ENCODE measurements at regions not wholly inside any gene's neighbourhood (a gene's known extent, or its start where the extent isn't known, plus 50 kb on each side); places are given as distances from the start of the nearest gene placed in this dataset.

- no peak for DNase-seq
Measured at GRCh38 chr14:89660166-89660565, 243.1 kb upstream of the FOXN3 start.

GRCh38 chr14:89658977-89659670 is 242.1 kb upstream of the FOXN3 start:
- DNase-seq = no peak

- no peak for DNase-seq
Measured at GRCh38 chr14:89657014-89657413, 240.0 kb upstream of the FOXN3 start.

- DNase-seq = no peak
Measured at GRCh38 chr14:89654998-89655397, 238.0 kb upstream of the FOXN3 start.

- DNase-seq = no peak
Measured at GRCh38 chr14:89652352-89652751, 235.3 kb upstream of the FOXN3 start.

- DNase-seq = no peak
Measured at GRCh38 chr14:89651805-89652204, 234.8 kb upstream of the FOXN3 start.

- DNase-seq = no peak
Measured at GRCh38 chr14:89650077-89650978, 233.3 kb upstream of the FOXN3 start.

- no peak for DNase-seq
Measured at GRCh38 chr14:89649451-89650075, 232.5 kb upstream of the FOXN3 start.

GRCh38 chr14:89648924-89649323 is 231.9 kb upstream of the FOXN3 start:
- DNase-seq = no peak

- no peak for DNase-seq
Measured at GRCh38 chr14:89648510-89648909, 231.5 kb upstream of the FOXN3 start.

- DNase-seq = no peak
Measured at GRCh38 chr14:89646971-89647370, 229.9 kb upstream of the FOXN3 start.

GRCh38 chr14:89644641-89645040 is 227.6 kb upstream of the FOXN3 start:
- no peak for DNase-seq

GRCh38 chr14:89641495-89642175 is 224.6 kb upstream of the FOXN3 start:
- no peak for DNase-seq

- DNase-seq = no peak
Measured at GRCh38 chr14:89640141-89640540, 223.1 kb upstream of the FOXN3 start.

- DNase-seq = no peak
Measured at GRCh38 chr14:89639687-89640086, 222.7 kb upstream of the FOXN3 start.

- no peak for DNase-seq
Measured at GRCh38 chr14:89638891-89639290, 221.9 kb upstream of the FOXN3 start.

GRCh38 chr14:89637581-89637980 is 220.5 kb upstream of the FOXN3 start:
- DNase-seq = no peak

GRCh38 chr14:89635615-89636014 is 218.6 kb upstream of the FOXN3 start:
- no peak for DNase-seq

GRCh38 chr14:89634037-89634436 is 217.0 kb upstream of the FOXN3 start:
- DNase-seq = no peak

- no peak for DNase-seq
Measured at GRCh38 chr14:89630101-89630829, 213.2 kb upstream of the FOXN3 start.

GRCh38 chr14:89629383-89629782 is 212.3 kb upstream of the FOXN3 start:
- no peak for DNase-seq

- DNase-seq = no peak
Measured at GRCh38 chr14:89628521-89628920, 211.5 kb upstream of the FOXN3 start.
